ENCODE measurements at regions not wholly inside any gene's neighbourhood (a gene's known extent, or its start where the extent isn't known, plus 50 kb on each side); places are given as distances from the start of the nearest gene placed in this dataset.

GRCh38 chr13:107210723-107211030, 642.7 kb upstream of the ARGLU1 start:
- no peak for DNase-seq (ENCODE audit: low read depth in 3 of 3)

- DNase-seq (ENCODE audit: low read depth in 3 of 3): no peak
Measured at GRCh38 chr13:107209824-107210722, 642.1 kb upstream of the ARGLU1 start.

GRCh38 chr13:107208889-107209288, 641.0 kb upstream of the ARGLU1 start:
- DNase-seq (ENCODE audit: low read depth in 3 of 3): no peak

- DNase-seq (ENCODE audit: low read depth in 3 of 3): peak; percentile 7 to 18 (median 17)
Measured at GRCh38 chr13:107205318-107206104, 637.6 kb upstream of the ARGLU1 start.

GRCh38 chr13:107203146-107203847, 635.4 kb upstream of the ARGLU1 start:
- no peak for DNase-seq (ENCODE audit: low read depth in 3 of 3)

GRCh38 chr13:107202371-107203023, 634.6 kb upstream of the ARGLU1 start:
- no peak for DNase-seq (ENCODE audit: low read depth in 3 of 3)

- no peak for DNase-seq (ENCODE audit: low read depth in 3 of 3)
Measured at GRCh38 chr13:107200491-107200890, 632.6 kb upstream of the ARGLU1 start.

- no peak for DNase-seq (ENCODE audit: low read depth in 3 of 3)
Measured at GRCh38 chr13:107192289-107192688, 624.4 kb upstream of the ARGLU1 start.

GRCh38 chr13:107190065-107190464, 622.1 kb upstream of the ARGLU1 start:
- no peak for DNase-seq (ENCODE audit: low read depth in 3 of 3)

- no peak for DNase-seq (ENCODE audit: low read depth in 3 of 3)
Measured at GRCh38 chr13:107185889-107186288, 618.0 kb upstream of the ARGLU1 start.

- DNase-seq (ENCODE audit: low read depth in 3 of 3): no peak
Measured at GRCh38 chr13:107170270-107170931, 602.5 kb upstream of the ARGLU1 start.

- no peak for DNase-seq (ENCODE audit: low read depth in 3 of 3)
Measured at GRCh38 chr13:107157271-107157670, 589.3 kb upstream of the ARGLU1 start.

- no peak for DNase-seq (ENCODE audit: low read depth in 3 of 3)
Measured at GRCh38 chr13:107144432-107144831, 576.5 kb upstream of the ARGLU1 start.

- no peak for DNase-seq (ENCODE audit: low read depth in 3 of 3)
Measured at GRCh38 chr13:107141767-107142166, 573.8 kb upstream of the ARGLU1 start.

- no peak for DNase-seq (ENCODE audit: low read depth in 3 of 3)
Measured at GRCh38 chr13:107139006-107139405, 571.1 kb upstream of the ARGLU1 start.

GRCh38 chr13:107138486-107138885, 570.5 kb upstream of the ARGLU1 start:
- no peak for DNase-seq (ENCODE audit: low read depth in 3 of 3)

- no peak for DNase-seq (ENCODE audit: low read depth in 3 of 3)
Measured at GRCh38 chr13:107133950-107134349, 566.0 kb upstream of the ARGLU1 start.

- no peak for DNase-seq (ENCODE audit: low read depth in 3 of 3)
Measured at GRCh38 chr13:107130566-107130965, 562.6 kb upstream of the ARGLU1 start.

GRCh38 chr13:107124730-107125129, 556.8 kb upstream of the ARGLU1 start:
- no peak for DNase-seq (ENCODE audit: low read depth in 3 of 3)

GRCh38 chr13:107124129-107124718, 556.3 kb upstream of the ARGLU1 start:
- no peak for DNase-seq (ENCODE audit: low read depth in 3 of 3)

GRCh38 chr13:107121793-107122192, 553.9 kb upstream of the ARGLU1 start:
- DNase-seq (ENCODE audit: low read depth in 3 of 3): no peak
